Body of pancreas (tissue), 4 donors: ENCODE measurements at regions not wholly inside any gene's neighbourhood (a gene's known extent, or its start where the extent isn't known, plus 50 kb on each side); places are given as distances from the start of the nearest gene placed in this dataset.

ENCODE experiments used
- CTCF ChIP-seq, 7 experiments: fragments of 450-650 bp in 4 of 7; fragments of 200-600 bp in 3 of 7; sonication (generic) in 3 of 7; IDR thresholded peaks; one replicate each; pipeline ENCODE4 v1.5.1; 2016 to 2019; ENCODE audit warnings: antibody characterized with exemption in 7 of 7
- POLR2A ChIP-seq, 3 donors: fragments of 450-650 bp; IDR thresholded peaks; one replicate each; pipeline ENCODE4 v1.6.1; 2016; ENCODE audit warnings: antibody characterized with exemption in 3 of 3, mild to moderate bottlenecking in 2 of 3

DNA sequence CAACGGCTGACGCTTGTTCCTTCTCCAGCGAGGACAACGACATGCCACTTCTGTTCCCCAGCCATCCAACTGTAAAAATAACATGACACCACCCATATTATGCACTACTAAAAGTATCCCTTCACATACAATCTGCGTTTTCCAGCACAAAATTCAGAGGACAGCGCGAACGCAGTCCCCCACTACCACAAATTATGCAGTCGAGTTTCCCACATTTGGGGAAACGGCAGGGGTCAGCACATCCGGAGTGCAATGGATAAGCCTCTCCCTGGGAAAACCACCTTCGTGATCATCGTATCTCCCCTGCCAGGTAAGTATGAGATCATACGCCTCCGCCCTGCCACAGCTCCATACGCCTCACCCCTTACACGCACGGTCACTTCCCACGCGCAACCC is 120.9 kb downstream of the PPIAL4G start:
- no peak for TF ChIP-seq POLR2A (IDR thresholded peaks at IDR 0.05)
- TF ChIP-seq CTCF (IDR thresholded peaks at IDR 0.05), result no peak
